ENCODE measurements at regions not wholly inside any gene's neighbourhood (a gene's known extent, or its start where the extent isn't known, plus 50 kb on each side); places are given as distances from the start of the nearest gene placed in this dataset.
"Not testable (repeated sequence)": the region's sequence is repeated elsewhere in the genome, so short reads cannot be mapped to it uniquely, and the experiment has no call there.

DNA sequence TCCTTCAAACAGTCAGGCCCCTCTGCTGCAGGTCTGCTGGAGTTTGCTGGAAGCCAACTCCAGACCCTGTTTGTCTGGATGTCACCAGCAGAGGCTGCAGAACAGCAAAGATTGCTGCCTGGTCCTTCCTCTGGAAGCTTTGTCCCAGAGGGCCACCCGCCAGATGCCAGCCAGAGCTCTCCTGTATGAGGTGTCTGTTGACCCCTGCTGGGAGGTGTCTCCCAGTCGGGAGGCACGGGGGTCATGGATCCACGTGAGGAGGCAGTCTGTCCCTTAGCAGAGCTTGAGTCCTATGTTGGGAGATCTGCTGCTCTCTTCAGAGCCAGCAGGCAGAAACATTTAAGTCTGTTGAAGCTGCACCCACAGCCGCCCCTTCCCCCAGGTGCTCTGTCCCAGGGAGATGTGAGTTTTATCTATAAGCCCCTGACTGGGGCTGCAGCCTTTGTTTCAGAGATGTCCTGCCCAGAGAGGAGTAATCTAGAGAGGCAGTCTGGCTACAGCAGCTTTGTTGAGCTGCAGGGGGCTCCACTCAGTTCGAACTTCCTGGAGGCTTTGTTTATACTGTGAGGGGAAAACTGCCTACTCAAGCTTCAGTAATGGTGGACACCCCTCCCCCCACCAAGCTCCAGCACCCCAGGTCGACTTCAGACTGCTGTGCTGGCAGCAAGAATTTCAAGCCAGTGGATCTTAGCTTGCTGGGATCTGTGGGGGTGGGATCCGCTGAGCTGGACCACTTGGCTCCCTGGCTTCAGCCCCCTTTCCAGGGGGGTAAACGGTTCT lies 72.1 kb downstream of the OGFRL1 start:
- DNase-seq (ENCODE audit: low spot score) = not testable (repeated sequence)

DNA sequence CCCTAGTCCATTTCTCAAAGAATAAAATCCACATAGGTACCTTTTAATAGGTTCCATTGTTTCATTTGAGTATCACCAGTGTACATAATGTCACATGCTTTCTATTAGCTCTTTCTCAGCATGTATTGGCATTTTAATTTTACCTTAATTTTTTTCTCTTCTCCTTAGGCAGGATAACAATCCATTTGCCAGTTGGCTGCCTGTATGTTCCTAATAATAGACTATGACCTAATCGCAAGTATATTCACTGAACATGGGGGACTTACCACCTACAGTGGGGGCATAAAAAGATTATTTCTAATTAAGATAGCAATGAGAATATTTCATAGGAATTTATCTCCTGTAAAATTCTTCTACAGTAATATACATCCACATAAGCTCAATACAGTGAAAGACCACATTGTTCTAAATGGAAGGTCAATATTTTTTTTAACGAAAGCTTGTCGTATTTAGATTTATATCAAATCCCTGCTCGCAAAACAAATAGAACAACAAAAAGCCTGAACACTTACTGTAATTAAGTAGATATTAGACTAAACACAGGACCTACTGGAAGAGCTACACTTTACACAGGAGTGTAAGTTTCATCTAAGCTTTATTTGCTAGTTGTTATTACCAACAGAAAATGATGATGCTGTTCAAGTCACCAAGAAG lies 76.4 kb downstream of the OGFRL1 start:
- no peak for DNase-seq (ENCODE audit: low spot score)

DNA sequence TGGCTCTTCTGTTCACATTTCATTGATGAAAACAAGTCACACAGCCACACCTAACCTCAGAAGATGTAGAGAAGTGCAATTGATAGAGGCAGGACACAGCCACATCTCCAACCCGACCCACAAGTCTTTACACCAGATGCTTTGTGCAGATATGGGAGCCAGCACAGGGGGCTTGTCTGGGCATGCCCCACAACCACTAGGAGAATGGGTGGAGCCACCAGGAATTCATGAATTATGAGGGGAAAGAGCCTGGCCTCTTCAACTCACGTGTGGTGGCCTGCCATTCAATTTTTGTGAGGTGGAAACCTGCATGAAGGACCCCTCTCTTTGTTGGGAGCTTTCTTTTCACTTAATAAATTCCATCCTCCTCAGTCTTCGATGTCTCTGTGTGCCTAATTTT lies 79.1 kb downstream of the OGFRL1 start:
- no peak for DNase-seq (ENCODE audit: low spot score)

DNA sequence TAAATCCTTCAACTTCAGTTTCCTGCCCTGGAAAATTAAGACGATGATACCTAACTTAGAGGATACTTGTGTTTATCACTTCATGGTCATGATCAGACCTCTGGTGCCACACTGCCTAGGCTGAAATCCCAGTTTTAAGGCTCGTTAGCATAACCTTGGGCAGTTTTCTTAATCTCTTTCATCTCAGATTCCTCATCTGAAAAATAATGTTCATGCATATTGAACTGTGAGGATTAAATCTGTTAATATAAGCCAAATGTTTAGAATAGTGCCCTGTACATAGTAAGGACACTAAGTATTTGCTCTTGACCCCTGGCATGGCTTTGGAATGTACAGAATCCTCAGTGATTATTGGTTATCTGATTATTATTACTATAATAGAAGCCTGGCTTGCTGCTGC lies 79.7 kb downstream of the OGFRL1 start:
- no peak for DNase-seq (ENCODE audit: low spot score)

DNA sequence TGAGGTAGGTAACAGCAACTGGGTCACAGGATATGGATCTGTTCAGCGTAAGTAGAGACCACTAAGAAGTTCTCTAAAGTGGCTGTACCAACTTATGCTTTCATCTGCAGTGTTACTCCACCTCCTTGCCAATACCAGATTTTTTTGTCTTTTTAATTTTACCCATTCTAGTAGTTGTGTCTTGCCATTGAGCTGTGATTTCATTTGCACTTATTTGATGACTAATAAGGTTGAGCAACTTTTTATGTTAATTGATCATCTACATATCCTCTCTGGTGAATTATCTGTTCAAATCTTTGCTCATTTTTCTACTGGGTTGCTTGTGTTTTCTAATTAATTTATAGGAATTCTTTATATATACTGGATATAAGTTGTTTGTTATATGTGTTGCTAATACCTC lies 82.9 kb downstream of the OGFRL1 start:
- no peak for DNase-seq (ENCODE audit: low spot score)

DNA sequence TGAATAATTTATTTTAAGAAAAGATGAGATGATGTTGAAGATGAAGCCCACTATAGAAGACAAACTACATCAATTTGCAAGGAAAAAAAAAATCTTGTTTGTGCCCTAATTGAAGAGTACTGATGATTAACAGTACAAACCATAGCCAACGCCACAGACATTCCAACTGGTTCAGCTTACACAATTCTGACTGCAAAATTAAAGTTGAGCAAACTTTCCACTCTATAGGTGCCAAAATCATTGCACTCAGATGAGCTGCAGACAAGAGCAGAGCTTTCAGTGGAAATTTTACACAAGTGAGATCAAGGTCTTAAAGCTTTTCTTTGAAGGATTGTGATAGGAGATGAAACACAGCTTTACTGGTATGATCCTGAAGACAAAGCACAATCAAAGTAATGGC lies 85.3 kb downstream of the OGFRL1 start:
- DNase-seq (ENCODE audit: low spot score) = no peak

DNA sequence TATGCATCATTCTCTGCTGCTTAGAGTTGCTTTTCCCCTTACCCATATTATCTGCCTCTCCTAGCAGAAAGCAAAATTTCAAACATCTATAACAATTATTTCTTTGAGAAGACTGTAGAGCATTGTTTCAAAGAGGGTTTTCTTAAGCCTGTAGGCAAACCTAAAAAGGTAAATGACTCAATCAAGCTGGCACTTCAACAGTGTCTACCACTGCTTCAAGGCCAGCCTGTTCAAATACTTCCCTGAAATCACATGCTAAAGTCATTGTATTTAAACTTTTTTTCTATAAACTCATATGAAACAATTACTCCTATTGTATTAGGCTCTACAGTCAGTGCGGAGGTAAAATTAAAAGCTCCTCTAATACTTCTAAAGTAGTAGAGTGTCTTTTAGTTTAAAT lies 87.1 kb downstream of the OGFRL1 start:
- DNase-seq (ENCODE audit: low spot score) = no peak

DNA sequence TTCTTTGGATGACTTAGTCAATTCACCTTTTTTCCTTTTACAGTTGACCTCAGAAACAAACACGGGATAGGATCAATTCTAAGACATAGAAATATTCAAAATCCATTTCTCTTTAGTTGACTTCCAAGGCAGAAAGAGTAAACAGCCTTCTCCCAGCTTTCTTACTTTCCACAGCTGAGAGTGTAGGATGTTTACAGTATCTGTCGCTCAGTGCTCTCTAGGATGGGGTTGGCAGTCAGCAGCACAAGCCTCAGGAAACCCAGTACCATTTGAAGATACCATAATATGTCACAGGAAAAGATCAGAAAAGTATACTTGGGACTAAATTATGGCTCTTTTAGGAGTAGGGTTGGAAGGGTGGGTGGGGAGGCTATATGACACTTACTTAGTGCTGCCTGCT lies 88.2 kb downstream of the OGFRL1 start:
- DNase-seq (ENCODE audit: low spot score) = no peak

DNA sequence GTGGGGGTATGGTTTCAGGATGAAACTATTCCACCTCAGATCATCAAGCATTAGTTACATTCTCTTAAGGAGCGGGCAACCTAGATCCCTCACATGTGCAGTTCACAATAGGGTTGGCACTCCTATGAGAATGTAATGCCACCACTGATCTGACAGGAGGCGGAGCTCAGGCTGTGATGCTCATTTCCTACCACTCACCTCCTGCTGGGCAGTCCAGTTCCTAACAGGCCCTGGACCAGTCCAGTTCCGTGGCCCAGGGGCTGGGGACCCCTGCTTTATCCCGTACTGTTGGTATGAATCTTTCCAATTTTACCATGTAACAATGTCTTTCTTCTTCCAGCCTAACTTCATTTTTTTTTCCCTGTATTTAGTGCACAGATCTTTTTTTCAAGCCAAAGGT lies 94.9 kb downstream of the OGFRL1 start:
- no peak for DNase-seq (ENCODE audit: low spot score)

DNA sequence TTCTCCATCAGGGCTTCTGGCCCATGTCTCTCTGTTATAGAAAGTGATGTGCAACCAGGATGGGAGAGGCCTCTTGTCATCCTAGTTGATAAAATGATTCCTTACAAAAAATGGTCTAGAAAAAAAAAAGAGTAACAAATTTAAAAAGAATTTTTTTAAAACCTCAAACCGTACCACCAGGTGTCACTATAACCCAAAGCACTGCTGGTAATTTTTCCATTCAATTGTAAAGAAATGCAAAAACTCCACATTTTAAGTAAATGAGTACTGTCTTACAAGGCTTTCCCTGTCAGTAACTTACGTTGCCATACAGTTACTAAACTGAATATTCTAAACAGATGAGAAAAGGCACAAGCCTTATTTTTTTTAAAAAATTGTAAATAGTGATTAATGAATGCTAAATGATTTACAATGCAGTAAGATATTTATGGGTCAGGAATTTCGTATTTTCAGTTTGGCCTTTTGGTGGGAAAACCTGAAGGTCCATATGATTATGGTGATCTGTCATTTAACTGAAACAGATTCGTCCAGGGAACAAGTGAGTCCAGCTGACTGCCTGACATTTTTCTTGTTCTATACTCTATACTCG lies 95.4 kb downstream of the OGFRL1 start:
- DNase-seq (ENCODE audit: low spot score) = no peak

DNA sequence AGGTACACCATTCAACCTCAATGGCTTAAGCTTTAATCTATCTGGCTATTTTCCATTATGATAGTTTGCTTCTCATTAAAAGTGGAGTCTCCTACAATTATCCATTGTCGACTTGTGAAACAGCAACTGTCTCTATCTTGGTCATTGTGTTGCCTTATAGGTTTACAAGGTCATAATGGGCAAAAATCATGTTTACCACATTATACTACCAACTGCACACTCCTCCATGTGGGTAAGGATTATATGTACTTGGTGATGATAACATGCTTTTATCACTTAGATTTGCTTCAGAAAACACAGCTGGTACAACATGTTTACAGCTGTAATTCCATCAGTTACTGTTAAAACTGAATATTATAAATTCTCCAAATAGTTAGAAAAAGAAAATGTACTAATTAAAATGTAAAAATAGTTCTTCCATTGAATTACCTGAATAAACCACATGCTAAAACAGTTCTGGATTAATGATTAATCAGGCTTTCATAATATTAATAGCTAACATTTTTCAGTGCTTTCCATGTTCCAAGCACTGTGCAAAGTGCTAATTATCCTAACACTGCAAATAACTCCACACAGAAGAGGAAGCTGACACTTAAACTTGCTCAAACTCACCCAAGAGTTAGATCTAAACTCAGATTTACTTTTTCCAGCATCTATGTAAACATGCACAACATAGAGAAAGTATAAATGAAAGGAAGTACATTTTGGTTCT lies 96.7 kb downstream of the OGFRL1 start:
- no peak for DNase-seq (ENCODE audit: low spot score)

DNA sequence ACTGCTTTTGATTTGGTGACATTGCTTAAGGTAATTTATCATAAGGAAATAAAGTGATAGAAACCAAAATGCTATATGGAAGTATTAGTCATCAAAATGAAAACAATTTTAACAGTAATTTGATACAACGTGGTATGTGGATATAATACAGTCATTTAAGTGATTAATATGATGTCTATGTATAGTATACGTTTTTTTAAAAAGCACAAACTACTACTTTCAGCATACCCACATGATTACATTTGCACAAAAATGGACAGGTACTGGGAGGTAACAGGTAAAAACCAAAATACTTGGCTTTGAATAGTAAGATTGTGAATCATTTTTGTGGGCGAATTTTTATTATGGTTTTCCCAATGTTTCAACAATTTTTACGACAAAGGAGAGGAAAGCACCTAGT lies 97.6 kb downstream of the OGFRL1 start:
- DNase-seq (ENCODE audit: low spot score) = no peak

DNA sequence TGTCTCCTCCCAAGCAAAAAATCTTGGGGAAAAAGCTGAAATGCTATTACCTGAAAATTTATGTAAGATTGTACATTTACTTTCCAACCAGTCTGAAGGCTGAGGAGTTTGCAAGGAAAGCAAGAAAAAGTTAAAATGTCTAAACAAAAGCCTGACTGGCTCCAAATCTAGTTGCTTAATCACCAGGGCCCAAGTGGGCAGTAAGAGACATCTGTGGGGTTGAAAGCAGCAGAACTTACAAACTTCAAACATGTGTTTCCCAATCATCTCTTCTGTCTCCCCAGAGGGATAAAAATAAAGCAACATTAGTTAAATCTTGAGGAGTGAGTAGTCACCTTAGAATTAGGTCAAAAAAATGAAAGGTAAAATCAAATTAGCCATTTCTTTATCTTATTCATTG lies 98.6 kb downstream of the OGFRL1 start:
- DNase-seq (ENCODE audit: low spot score) = no peak

DNA sequence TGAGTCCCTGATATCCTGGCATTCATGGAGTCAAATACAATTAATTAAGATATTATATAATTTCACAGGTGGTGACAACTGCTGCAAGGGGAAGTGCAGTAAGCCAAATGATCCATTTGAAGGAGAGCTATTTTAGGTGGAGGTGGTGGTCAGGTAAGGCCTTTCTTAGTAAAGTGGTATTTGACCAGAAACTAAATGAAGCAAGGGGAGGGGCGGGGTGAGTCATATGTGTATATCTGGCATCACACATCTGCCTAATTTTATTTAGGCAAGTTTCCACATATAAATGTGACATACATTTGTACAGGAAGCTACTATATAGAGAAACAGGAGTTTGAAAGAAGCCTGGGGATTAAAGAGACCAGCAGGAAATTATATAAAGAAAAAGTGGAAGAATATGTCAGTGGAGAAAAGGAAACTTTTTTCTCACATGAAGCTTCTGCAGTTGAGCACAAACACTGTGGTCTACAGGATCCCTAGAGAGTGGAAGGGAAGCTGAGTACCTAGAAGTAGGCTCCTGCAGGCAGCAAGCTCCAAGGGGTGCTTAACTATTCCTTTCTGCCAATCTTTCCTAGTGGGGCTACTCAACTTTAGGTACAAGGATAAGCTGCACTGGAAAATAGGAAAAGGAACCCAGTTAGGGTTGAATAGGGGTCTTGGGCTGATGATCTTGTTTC lies 99.6 kb downstream of the OGFRL1 start:
- no peak for DNase-seq (ENCODE audit: low spot score)

DNA sequence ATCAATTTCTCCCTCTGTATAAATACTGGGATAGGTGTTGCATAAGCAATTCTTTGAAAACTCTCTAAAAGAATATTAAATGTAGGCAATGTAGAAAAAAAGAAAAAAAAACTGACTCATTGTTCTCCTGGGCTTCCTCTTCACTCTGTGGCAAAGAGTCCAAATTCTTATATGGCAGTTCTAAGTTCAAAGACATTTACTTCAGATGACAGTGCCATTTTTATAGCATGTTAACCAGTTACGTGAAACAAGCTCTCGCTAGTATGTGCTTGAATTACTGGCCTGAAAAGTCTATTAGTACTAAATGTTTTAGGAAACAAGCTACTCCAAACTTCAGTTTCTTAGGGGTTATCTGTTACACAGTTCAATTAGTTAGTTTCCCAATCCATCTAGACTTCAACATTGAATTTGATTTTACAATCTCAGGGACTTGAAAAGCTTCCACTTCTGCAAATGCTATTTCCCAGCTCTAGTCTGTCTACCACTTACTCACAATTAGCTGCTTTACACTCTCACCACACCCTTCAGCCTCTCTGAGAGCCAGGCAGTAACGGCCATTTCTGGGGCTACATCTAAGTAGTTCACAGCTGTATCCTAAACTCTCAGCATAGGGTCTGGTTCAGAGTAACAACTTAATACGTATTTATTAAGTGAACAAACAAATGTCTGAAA lies 100.4 kb downstream of the OGFRL1 start:
- no peak for DNase-seq (ENCODE audit: low spot score)

DNA sequence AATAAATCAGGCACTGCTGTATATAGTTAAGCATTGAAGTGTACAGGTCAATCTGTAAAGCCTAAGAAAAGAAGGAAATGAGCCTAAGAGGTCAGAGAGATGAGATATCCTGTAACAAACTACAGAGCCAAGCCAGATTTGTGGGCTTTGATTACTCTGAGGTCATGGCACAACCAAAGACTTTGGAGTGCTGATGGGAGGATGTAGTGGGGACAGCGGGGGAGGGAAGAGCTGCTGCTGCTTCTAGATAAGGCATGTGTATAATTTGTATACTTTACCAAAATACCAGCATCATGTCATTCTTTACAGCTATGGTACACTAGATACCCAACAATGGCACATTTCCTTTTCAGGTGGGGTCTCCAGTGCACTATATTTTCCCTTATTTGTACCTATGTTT lies 102.5 kb downstream of the OGFRL1 start:
- DNase-seq (ENCODE audit: low spot score) = no peak

DNA sequence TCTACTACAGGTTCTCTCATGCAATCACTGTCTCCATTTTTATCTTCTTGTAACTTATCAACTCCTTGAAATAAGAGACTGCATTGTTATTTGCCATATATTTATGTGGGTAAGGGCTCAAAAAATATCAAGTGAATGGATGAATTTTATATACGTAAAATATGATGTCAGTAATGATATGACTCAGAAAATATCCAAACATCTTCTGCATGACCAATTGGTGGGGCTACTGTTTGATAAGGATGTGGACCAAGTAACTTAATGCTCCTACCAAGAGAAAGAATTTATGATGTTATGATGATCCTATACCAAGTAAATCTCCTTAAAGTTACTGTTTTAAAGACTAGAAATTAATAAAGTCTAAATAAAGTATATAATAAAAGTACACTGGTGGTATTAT lies 103.7 kb downstream of the OGFRL1 start:
- DNase-seq (ENCODE audit: low spot score) = no peak

DNA sequence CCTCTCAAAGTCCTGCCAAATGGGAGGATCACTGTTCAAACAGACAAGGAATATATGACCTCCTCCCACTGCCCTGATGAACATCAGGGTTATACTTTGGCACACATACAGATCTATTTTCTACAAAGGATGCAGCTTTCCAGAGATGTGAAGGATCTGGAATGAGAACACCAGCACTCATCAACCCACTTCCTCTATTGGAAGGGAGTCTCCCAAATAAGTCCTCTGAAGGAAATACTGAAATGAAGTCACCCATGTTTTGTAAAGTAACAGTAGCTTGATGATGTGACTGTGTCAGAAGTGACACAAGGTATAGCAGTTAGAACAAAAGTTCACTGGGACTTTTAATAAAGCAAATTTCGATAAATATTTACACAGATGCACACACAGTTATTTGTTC lies 104.9 kb downstream of the OGFRL1 start:
- no peak for DNase-seq (ENCODE audit: low spot score)

DNA sequence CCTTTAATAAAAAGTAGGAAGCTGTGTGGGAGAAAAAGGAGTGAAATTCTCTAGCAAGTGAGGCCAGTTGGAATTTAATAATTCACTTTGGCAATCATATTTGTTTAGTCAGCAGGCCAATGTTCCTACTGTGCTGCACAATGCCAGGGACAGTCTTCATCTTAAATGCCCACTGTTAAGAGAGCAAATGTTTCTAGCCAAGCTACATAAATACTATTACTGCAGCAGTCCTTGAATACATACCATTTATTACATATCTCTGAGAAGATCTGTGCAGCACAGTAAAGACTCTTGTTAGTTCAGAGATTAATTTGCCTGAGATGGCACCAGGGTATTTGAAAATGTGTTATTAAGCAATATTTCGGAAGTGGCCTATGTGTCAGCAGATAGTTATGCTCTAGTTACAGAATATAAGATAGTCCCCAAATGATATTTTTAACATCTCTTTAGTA lies 105.4 kb downstream of the OGFRL1 start:
- no peak for DNase-seq (ENCODE audit: low spot score)

DNA sequence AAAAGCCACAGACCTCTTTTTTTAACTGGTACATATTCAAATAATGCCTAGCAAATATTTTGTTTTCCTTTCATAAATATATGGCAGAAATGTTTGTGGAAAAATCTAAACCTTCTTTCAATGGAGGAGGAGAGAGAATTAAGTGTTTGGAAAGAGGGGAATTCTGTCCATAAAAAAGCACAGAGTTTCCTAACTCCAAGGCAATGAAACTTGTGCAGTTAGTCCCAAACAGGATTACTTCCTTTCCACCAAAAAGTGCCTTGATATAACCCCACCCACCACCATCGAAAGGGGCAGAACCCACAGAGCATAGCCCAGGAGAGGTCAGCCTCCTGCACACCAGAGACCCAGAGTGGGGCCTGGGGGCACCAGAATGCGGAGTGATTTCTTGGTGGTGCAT lies 106.3 kb downstream of the OGFRL1 start:
- no peak for DNase-seq (ENCODE audit: low spot score)

DNA sequence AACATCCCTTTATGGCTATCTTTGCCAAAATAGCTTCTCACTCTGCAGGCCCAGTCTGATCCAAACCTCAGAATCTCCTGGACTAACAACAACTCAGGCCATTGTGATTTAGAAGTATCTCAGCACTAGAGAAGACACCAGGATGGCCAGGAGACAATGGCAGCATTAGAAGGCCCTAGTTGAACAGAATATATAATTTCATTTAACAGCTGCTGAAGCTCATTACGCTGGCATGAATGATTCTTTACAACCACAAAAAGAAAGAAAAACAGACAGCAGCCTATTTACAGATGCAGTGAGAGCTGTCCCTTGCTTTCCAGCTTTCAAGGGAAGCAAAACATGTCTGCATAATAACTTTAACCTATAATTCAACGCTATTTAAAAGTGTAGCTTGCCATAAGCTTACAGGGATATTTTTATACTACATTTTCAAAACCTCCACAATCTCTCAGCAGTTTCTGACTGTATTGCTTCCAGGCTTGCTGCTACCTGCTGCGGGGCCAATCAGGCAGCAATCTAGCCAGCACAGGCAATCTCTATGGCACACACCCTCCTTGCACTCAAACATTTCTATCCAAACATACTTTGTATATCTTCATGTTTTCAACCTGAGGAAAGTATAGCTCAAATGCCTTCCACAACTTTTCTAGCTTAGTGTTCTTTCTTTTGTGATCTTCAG lies 107.3 kb downstream of the OGFRL1 start:
- DNase-seq (ENCODE audit: low spot score) = no peak
